OCI-LY7 (cell line): ENCODE measurements at regions not wholly inside any gene's neighbourhood (a gene's known extent, or its start where the extent isn't known, plus 50 kb on each side); places are given as distances from the start of the nearest gene placed in this dataset.

Source experiments
- BruUV-seq: library from RNA; stranded (reverse); fragments of 400-500 nt; replicated peaks from 2 replicates; lab custom pipeline; 2021; lab: Mats Ljungman, UMichigan
- CTCF ChIA-PET: fragments of 300-600 bp; sonication (Branson Sonifier 250); formaldehyde crosslinking; loops from one replicate; lab custom pipeline; 2022; ENCODE audit warnings: antibody characterized with exemption; ENCODE audit not compliant: unreplicated experiment; lab: Charles Lee
- POLR2A ChIA-PET: fragments of 300-600 bp; sonication (Branson Sonifier 250); formaldehyde crosslinking; loops from one replicate; lab custom pipeline; 2022; ENCODE audit warnings: antibody characterized with exemption; lab: Charles Lee
- DNase-seq: peaks from one replicate; pipeline ENCODE4 v3.0.0-alpha.2; 2015; ENCODE audit warnings: low spot score
- H2AFZ ChIP-seq: fragments of 200-600 bp; sonication (generic), shearing (Covaris generic); 2 replicates; pipeline ENCODE4 v1.6.1; 2014; ENCODE audit warnings: mild to moderate bottlenecking, antibody characterized with exemption, low read length, moderate library complexity
- H3K27ac ChIP-seq: fragments of 200-600 bp; sonication (generic); 2 replicates; pipeline ENCODE4 v1.5.1; 2014; ENCODE audit warnings: mixed run types, low read depth, mild to moderate bottlenecking, moderate library complexity, low read length, inconsistent platforms; ENCODE audit not compliant: poor library complexity, severe bottlenecking
- H3K36me3 ChIP-seq: fragments of 200-600 bp; sonication (generic); 2 replicates; pipeline ENCODE4 v1.6.1; 2014; ENCODE audit warnings: mild to moderate bottlenecking, antibody characterized with exemption, low read length, moderate library complexity, mixed read lengths; ENCODE audit not compliant: insufficient read depth
- H3K4me1 ChIP-seq: fragments of 200-600 bp; sonication (generic); 2 replicates; pipeline ENCODE4 v1.5.1; 2014; ENCODE audit warnings: mild to moderate bottlenecking, low read length; ENCODE audit not compliant: insufficient read depth, poor library complexity, severe bottlenecking
- H3K4me2 ChIP-seq: fragments of 200-600 bp; sonication (generic); 2 replicates; pipeline ENCODE4 v1.6.1; 2014; ENCODE audit warnings: mild to moderate bottlenecking, low read length
- H3K4me3 ChIP-seq: fragments of 200-600 bp; sonication (generic); 2 replicates; pipeline ENCODE4 v1.5.1; 2014; ENCODE audit warnings: mild to moderate bottlenecking, low read depth, low read length; ENCODE audit not compliant: poor library complexity, severe bottlenecking
- H3K79me2 ChIP-seq: fragments of 200-600 bp; sonication (generic); 2 replicates; pipeline ENCODE4 v1.6.1; 2016; ENCODE audit warnings: low read depth, mild to moderate bottlenecking, low read length, moderate library complexity, mixed read lengths; ENCODE audit not compliant: insufficient read depth
- H3K9me2 ChIP-seq: fragments of 200-600 bp; sonication (generic); 2 replicates; pipeline ENCODE4 v1.6.1; 2016; ENCODE audit warnings: mild to moderate bottlenecking, low read length, mixed read lengths; ENCODE audit not compliant: insufficient read depth
- H3K9me3 ChIP-seq: fragments of 200-600 bp; sonication (generic); 2 replicates; pipeline ENCODE4 v1.6.1; 2014; ENCODE audit warnings: mild to moderate bottlenecking, mixed run types, low read length, mixed read lengths
- H4K20me1 ChIP-seq: fragments of 200-600 bp; sonication (generic); 2 replicates; pipeline ENCODE4 v1.6.1; 2014; ENCODE audit warnings: mild to moderate bottlenecking, antibody characterized with exemption, low read length, moderate library complexity, mixed read lengths; ENCODE audit not compliant: insufficient read depth
- EZH2phosphoT487 ChIP-seq: fragments of 200-600 bp; sonication (generic); IDR thresholded peaks from 2 replicates; pipeline ENCODE4 v1.6.1; 2018; ENCODE audit warnings: low read depth, borderline replicate concordance, mild to moderate bottlenecking, mixed run types, antibody characterized with exemption, low read length, moderate library complexity, mixed read lengths
- intact Hi-C: fragments of 100-400 bp; cut with micrococcal nuclease; formaldehyde crosslinking; loops from one replicate; pipeline ENCODE4 v1.10.0; 2022; ENCODE audit not compliant: unreplicated experiment
- TF ChIP-seq, protein P1 (sequence below): fragments of 200-600 bp; sonication (generic); conservative IDR thresholded peaks from 2 replicates; pipeline ENCODE4 v1.5.1; 2014; ENCODE audit warnings: mild to moderate bottlenecking, antibody characterized with exemption, low read length, moderate library complexity, mixed read lengths

DNA sequence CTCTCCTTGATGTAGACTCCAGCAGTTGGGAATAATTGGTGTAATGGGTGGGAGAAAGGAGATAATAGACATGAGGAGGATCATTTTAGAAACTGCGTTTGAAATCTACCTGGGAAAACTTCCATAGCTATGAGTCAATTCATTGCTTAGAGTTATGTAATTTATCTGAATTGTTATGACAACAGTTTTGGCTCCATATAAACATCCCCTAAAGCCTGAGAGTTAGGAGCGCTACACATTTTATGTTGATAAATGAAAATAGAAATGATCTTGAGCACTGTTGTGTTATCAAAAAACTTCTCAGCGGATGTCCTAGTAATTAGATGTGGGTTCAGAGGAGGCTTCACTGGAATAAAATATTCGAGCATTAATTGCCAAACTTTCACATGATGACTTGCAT lies 573.4 kb downstream of the TSN start:
- no peaks in the 10 kb centered on the region for H3K79me2 ChIP-seq
- no peaks in the 10 kb centered on the region for H4K20me1 ChIP-seq
- H3K36me3 ChIP-seq: no peaks in the 10 kb centered on the region
- no peak overlapping the region for H3K4me3 ChIP-seq
- H2AFZ ChIP-seq: no peak overlapping the region
- no peak for DNase-seq
- no peaks in the 10 kb centered on the region for H3K9me2 ChIP-seq
- TF ChIP-seq, protein P1, sequence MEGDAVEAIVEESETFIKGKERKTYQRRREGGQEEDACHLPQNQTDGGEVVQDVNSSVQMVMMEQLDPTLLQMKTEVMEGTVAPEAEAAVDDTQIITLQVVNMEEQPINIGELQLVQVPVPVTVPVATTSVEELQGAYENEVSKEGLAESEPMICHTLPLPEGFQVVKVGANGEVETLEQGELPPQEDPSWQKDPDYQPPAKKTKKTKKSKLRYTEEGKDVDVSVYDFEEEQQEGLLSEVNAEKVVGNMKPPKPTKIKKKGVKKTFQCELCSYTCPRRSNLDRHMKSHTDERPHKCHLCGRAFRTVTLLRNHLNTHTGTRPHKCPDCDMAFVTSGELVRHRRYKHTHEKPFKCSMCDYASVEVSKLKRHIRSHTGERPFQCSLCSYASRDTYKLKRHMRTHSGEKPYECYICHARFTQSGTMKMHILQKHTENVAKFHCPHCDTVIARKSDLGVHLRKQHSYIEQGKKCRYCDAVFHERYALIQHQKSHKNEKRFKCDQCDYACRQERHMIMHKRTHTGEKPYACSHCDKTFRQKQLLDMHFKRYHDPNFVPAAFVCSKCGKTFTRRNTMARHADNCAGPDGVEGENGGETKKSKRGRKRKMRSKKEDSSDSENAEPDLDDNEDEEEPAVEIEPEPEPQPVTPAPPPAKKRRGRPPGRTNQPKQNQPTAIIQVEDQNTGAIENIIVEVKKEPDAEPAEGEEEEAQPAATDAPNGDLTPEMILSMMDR: no peak
- TF ChIP-seq EZH2phosphoT487: no peak
- intact Hi-C loops: no loop called here
- ChIA-PET CTCF (no interaction called here), POLR2A (no interaction called here)
- H3K9me3 ChIP-seq: no peaks in the 10 kb centered on the region
- H3K4me2 ChIP-seq: no peak overlapping the region
- no peak overlapping the region for H3K27ac ChIP-seq
- H3K4me1 ChIP-seq: no peaks in the 10 kb centered on the region
- BruUV-seq: no TSS peak

DNA sequence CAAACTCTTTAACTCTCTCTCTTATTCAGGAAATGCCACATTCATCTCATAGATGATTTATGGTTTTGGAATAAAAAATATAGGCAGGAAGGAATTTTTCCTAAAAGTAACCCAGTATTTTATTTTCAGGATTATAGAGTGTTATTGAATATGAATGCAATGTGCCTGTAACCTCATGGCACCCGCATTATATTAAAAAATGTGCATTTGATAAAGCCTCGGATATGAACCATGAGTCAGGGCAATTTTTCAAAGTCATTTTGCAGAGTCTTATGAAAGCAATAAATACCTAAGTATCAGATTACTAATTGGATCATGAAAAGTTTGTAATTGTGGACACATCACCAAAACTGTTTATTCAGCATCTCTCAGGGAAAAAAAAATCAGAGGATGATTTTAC lies 573.8 kb downstream of the TSN start:
- DNase-seq: no peak
- H3K79me2 ChIP-seq: no peaks in the 10 kb centered on the region
- TF ChIP-seq, protein P1: no peak
- TF ChIP-seq EZH2phosphoT487: no peak
- no peaks in the 10 kb centered on the region for H3K36me3 ChIP-seq
- H3K4me2 ChIP-seq: no peak overlapping the region
- no peaks in the 10 kb centered on the region for H3K4me1 ChIP-seq
- CTCF ChIA-PET: no interaction called here
- H3K9me3 ChIP-seq: no peaks in the 10 kb centered on the region
- no TSS peak for BruUV-seq
- intact Hi-C loops: no loop called here
- no peak overlapping the region for H2AFZ ChIP-seq
- no peaks in the 10 kb centered on the region for H4K20me1 ChIP-seq
- no peak overlapping the region for H3K27ac ChIP-seq
- POLR2A ChIA-PET: no interaction called here
- H3K4me3 ChIP-seq: no peak overlapping the region
- H3K9me2 ChIP-seq: no peaks in the 10 kb centered on the region

DNA sequence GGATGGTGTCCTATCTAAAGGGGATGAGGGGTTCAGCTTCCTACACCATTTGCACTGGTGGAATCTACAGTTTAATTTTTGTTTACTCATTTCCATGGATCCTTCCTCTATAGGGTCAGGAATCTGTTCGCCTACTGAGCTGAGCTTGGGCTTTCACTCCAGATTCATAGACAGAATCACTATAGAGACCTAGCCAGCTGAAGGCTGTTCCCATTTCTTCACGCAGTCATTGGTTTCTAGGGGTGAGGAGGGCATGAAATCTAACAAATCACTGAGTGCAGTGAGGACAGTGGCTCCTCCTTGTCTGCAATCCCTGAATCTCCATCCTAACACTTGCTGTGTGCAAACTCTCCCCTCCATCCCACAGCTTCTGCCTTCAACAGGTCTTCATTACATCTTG lies 578.5 kb downstream of the TSN start:
- BruUV-seq: no TSS peak
- H3K9me3 ChIP-seq: no peaks in the 10 kb centered on the region
- POLR2A ChIA-PET: no interaction called here

More for the DNA sequence above, 578.5 kb downstream of the TSN start:
- no peak overlapping the region for H2AFZ ChIP-seq
- no peak overlapping the region for H3K27ac ChIP-seq
- DNase-seq: no peak
- H3K36me3 ChIP-seq: no peaks in the 10 kb centered on the region
- H3K4me1 ChIP-seq: no peaks in the 10 kb centered on the region
- H3K79me2 ChIP-seq: no peaks in the 10 kb centered on the region
- no peak overlapping the region for H3K4me2 ChIP-seq
- intact Hi-C loops: no loop called here
- no peak overlapping the region for H3K4me3 ChIP-seq
- CTCF ChIA-PET: no interaction called here
- H4K20me1 ChIP-seq: no peaks in the 10 kb centered on the region
- H3K9me2 ChIP-seq: no peaks in the 10 kb centered on the region
- TF ChIP-seq, protein P1: no peak
- no peak for TF ChIP-seq EZH2phosphoT487
